EL (cell line): ENCODE measurements at regions not wholly inside any gene's neighbourhood (a gene's known extent, or its start where the extent isn't known, plus 50 kb on each side); places are given as distances from the start of the nearest gene placed in this dataset.
"Not testable (repeated sequence)": the region's sequence is repeated elsewhere in the genome, so short reads cannot be mapped to it uniquely, and the experiment has no call there.

ENCODE experiments used
- DNase-seq: peaks from one replicate; pipeline ENCODE4 v3.0.0-alpha.2; 2016

- DNase-seq = not testable (repeated sequence)
These were observed 245.0 kb upstream of the CDH2 start for GRCh38 chr18:28421950-28422349.

GRCh38 chr18:28412521-28412920 lies 235.6 kb upstream of the CDH2 start:
- DNase-seq = peak; percentile 5

- DNase-seq = peak; percentile 5
These were observed 234.9 kb upstream of the CDH2 start for GRCh38 chr18:28411806-28412205.

GRCh38 chr18:28409811-28410210 lies 232.9 kb upstream of the CDH2 start:
- no peak for DNase-seq

GRCh38 chr18:28408528-28408927 lies 231.6 kb upstream of the CDH2 start:
- DNase-seq = no peak

- no peak for DNase-seq
These were observed 230.8 kb upstream of the CDH2 start for GRCh38 chr18:28407681-28408080.

GRCh38 chr18:28406533-28406932 lies 229.6 kb upstream of the CDH2 start:
- no peak for DNase-seq

GRCh38 chr18:28404694-28405093 lies 227.8 kb upstream of the CDH2 start:
- no peak for DNase-seq

GRCh38 chr18:28399781-28400362 lies 222.9 kb upstream of the CDH2 start:
- DNase-seq = no peak

GRCh38 chr18:28398471-28398870 lies 221.5 kb upstream of the CDH2 start:
- no peak for DNase-seq

- no peak for DNase-seq
These were observed 213.1 kb upstream of the CDH2 start for GRCh38 chr18:28390022-28390421.

- DNase-seq = no peak
These were observed 205.4 kb upstream of the CDH2 start for GRCh38 chr18:28382215-28382879.

GRCh38 chr18:28372186-28372585 lies 195.3 kb upstream of the CDH2 start:
- DNase-seq = no peak

GRCh38 chr18:28366676-28367075 lies 189.7 kb upstream of the CDH2 start:
- DNase-seq = no peak

- peak; percentile 57 for DNase-seq
These were observed 188.5 kb upstream of the CDH2 start for GRCh38 chr18:28365411-28365831.

GRCh38 chr18:28363124-28363523 lies 186.2 kb upstream of the CDH2 start:
- no peak for DNase-seq

GRCh38 chr18:28359176-28359575 lies 182.2 kb upstream of the CDH2 start:
- DNase-seq = peak; percentile 11

- peak; percentile 18 for DNase-seq
These were observed 181.0 kb upstream of the CDH2 start for GRCh38 chr18:28357766-28358401.

GRCh38 chr18:28350821-28351220 lies 173.9 kb upstream of the CDH2 start:
- DNase-seq = no peak

- DNase-seq = no peak
These were observed 165.3 kb upstream of the CDH2 start for GRCh38 chr18:28342231-28342630.

- DNase-seq = no peak
These were observed 161.4 kb upstream of the CDH2 start for GRCh38 chr18:28338316-28338715.

- no peak for DNase-seq
These were observed 157.6 kb upstream of the CDH2 start for GRCh38 chr18:28334516-28334915.

GRCh38 chr18:28332071-28332470 lies 155.1 kb upstream of the CDH2 start:
- DNase-seq = no peak

GRCh38 chr18:28331551-28331950 lies 154.6 kb upstream of the CDH2 start:
- DNase-seq = no peak

GRCh38 chr18:28313602-28314001 lies 136.7 kb upstream of the CDH2 start:
- DNase-seq = no peak
